ENCODE measurements at regions not wholly inside any gene's neighbourhood (a gene's known extent, or its start where the extent isn't known, plus 50 kb on each side); places are given as distances from the start of the nearest gene placed in this dataset.
"Not testable (repeated sequence)": the region's sequence is repeated elsewhere in the genome, so short reads cannot be mapped to it uniquely, and the experiment has no call there.

DNA sequence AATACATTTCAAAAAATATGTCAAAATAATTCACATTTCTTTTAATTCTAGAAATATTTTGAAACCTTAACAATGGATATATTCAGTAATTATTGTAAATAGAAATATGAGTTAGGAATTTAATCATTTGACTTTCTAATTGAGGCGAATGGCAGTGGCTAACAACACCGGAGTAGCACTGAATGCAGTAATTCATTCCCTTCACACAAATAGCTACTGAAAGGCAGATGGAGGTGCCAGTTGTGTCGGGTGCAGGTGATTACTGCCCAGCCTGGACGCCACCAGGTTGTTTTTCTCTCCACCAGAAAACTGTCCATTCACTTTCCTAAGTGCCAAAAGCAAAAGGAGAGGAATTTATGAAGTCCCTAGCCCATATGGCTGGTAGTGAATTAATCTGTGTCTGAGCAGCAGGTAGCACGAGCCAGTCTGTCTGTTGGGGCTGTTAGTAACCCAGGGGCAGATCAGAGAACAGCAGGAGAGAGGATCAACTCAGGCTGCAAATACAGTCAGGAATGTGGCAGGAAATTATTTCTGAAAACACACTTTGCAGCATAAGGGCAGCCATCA, 79.3 kb upstream of the GMNC start:
- DNase-seq (ENCODE audit: low spot score), result no peak
- Histone ChIP-seq H3K36me3 (ENCODE audit: control insufficient read depth in 4 of 4, insufficient read depth in 3 of 4, low read depth in 1 of 4, low read length in 3 of 4) (no peaks in the 10 kb centered on the region), H3K9ac (ENCODE audit: low read depth in 1 of 2, low read length in 2 of 2) (no peak overlapping the region), H3K27ac (ENCODE audit: low read depth in 1 of 2, low read length in 2 of 2) (no peak overlapping the region), H3K9me3 (ENCODE audit: control insufficient read depth in 4 of 4, low read length in 3 of 4) (no peaks in the 10 kb centered on the region), H3K4me3 (ENCODE audit: low read depth in 1 of 3, low read length in 3 of 3) (no peak overlapping the region), H3K27me3 (ENCODE audit: control insufficient read depth in 4 of 4, insufficient read depth in 4 of 4, low read length in 3 of 4) (no peaks in the 10 kb centered on the region), H3K4me1 (ENCODE audit: control insufficient read depth in 4 of 4, insufficient read depth in 4 of 4, low read length in 3 of 4) (no peaks in the 10 kb centered on the region)
- no peak for TF ChIP-seq ATF3 (IDR thresholded peaks at IDR 0.05)
- TF ChIP-seq, protein P1, sequence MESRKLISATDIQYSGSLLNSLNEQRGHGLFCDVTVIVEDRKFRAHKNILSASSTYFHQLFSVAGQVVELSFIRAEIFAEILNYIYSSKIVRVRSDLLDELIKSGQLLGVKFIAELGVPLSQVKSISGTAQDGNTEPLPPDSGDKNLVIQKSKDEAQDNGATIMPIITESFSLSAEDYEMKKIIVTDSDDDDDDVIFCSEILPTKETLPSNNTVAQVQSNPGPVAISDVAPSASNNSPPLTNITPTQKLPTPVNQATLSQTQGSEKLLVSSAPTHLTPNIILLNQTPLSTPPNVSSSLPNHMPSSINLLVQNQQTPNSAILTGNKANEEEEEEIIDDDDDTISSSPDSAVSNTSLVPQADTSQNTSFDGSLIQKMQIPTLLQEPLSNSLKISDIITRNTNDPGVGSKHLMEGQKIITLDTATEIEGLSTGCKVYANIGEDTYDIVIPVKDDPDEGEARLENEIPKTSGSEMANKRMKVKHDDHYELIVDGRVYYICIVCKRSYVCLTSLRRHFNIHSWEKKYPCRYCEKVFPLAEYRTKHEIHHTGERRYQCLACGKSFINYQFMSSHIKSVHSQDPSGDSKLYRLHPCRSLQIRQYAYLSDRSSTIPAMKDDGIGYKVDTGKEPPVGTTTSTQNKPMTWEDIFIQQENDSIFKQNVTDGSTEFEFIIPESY (IDR thresholded peaks at IDR 0.05), result no peak
- no peak for TF ChIP-seq HNF4G (IDR thresholded peaks at IDR 0.05)
- TF ChIP-seq, protein P2, sequence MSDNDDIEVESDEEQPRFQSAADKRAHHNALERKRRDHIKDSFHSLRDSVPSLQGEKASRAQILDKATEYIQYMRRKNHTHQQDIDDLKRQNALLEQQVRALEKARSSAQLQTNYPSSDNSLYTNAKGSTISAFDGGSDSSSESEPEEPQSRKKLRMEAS (IDR thresholded peaks at IDR 0.05), result no peak
- TF ChIP-seq TAF1 (conservative IDR thresholded peaks at IDR 0.05), result no peak
- no peak for TF ChIP-seq EGR1 (IDR thresholded peaks at IDR 0.05; ENCODE audit: low read depth in 2 of 2)
- no peak for TF ChIP-seq HNF4A (conservative IDR thresholded peaks at IDR 0.05)
- WGBS, result 67% methylated on average over 5 of the region's 5 CpGs

DNA sequence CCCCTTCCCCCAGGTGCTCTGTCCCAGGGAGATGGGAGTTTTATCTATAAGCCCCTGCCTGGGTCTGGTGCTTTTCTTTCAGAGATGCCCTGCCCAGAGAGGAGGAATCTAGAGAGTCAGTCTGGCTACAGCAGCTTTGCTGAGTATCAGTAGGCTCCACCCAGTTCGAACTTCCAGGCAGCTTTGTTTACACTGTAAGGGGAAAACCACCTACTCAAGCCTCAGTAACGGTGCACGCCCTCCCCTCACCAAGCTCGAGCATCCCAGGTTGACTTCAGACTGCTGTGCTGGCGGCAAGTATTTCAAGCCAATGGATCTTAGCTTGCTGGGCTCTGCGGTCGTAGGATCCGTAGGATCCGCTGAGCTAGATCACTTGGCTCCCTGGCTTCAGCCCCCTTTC, 72.1 kb upstream of the GMNC start:
- H3K9me3 ChIP-seq (ENCODE audit: control insufficient read depth in 4 of 4, low read length in 3 of 4); H3K4me3 ChIP-seq (ENCODE audit: low read depth in 1 of 3, low read length in 3 of 3); H3K27me3 ChIP-seq (ENCODE audit: control insufficient read depth in 4 of 4, insufficient read depth in 4 of 4, low read length in 3 of 4); DNase-seq (ENCODE audit: low spot score); H3K4me1 ChIP-seq (ENCODE audit: control insufficient read depth in 4 of 4, insufficient read depth in 4 of 4, low read length in 3 of 4); H3K36me3 ChIP-seq (ENCODE audit: control insufficient read depth in 4 of 4, insufficient read depth in 3 of 4, low read depth in 1 of 4, low read length in 3 of 4); H3K27ac ChIP-seq (ENCODE audit: low read depth in 1 of 2, low read length in 2 of 2); H3K9ac ChIP-seq (ENCODE audit: low read depth in 1 of 2, low read length in 2 of 2): not testable (repeated sequence)
- WGBS, result 64% methylated on average over 9 of the region's 9 CpGs

- no peaks in the 10 kb centered on the region for H3K9me3 ChIP-seq (ENCODE audit: control insufficient read depth in 4 of 4, low read length in 3 of 4)
- H3K27me3 ChIP-seq (ENCODE audit: control insufficient read depth in 4 of 4, insufficient read depth in 4 of 4, low read length in 3 of 4), result no peaks in the 10 kb centered on the region
- H3K27ac ChIP-seq (ENCODE audit: low read depth in 1 of 2, low read length in 2 of 2), result no peak overlapping the region
- no peak for DNase-seq (ENCODE audit: low spot score)
- H3K4me1 ChIP-seq (ENCODE audit: control insufficient read depth in 4 of 4, insufficient read depth in 4 of 4, low read length in 3 of 4), result no peaks in the 10 kb centered on the region
- no peak overlapping the region for H3K4me3 ChIP-seq (ENCODE audit: low read depth in 1 of 3, low read length in 3 of 3)
- no peak overlapping the region for H3K9ac ChIP-seq (ENCODE audit: low read depth in 1 of 2, low read length in 2 of 2)
- no peaks in the 10 kb centered on the region for H3K36me3 ChIP-seq (ENCODE audit: control insufficient read depth in 4 of 4, insufficient read depth in 3 of 4, low read depth in 1 of 4, low read length in 3 of 4)
- TF ChIP-seq TAF1 (conservative IDR thresholded peaks at IDR 0.05) (no peak), YY1 (IDR thresholded peaks at IDR 0.05) (no peak), HNF4A (conservative IDR thresholded peaks at IDR 0.05) (no peak), EGR1 (IDR thresholded peaks at IDR 0.05; ENCODE audit: low read depth in 2 of 2) (no peak)
- WGBS, result 80% methylated on average over 3 of the region's 3 CpGs
These were observed 64.1 kb upstream of the GMNC start for GRCh38 chr3:190926619-190927018.

DNA sequence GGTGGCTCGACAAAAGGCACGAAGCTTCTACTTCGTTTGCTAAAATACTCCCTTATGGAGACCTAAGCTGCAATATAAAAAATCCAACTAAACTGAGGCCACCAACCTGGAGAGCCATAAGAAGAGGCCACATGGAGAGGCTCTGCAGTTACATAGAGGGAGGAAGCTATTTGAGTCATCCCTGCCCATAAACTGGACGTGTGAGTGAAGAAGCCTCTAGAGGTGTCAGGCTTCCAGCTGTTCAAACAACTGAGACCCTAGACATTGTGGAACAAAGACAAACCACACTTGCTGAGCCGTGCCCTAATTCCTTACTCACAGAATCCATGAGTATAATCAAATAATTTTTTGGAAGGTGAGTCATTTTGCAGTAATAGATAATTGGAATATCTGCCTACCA, 50.2 kb upstream of the GMNC start:
- no peaks in the 10 kb centered on the region for H3K4me1 ChIP-seq (ENCODE audit: control insufficient read depth in 4 of 4, insufficient read depth in 4 of 4, low read length in 3 of 4)
- no peak overlapping the region for H3K9ac ChIP-seq (ENCODE audit: low read depth in 1 of 2, low read length in 2 of 2)
- H3K9me3 ChIP-seq (ENCODE audit: control insufficient read depth in 4 of 4, low read length in 3 of 4), result no peaks in the 10 kb centered on the region
- H3K4me3 ChIP-seq (ENCODE audit: low read depth in 1 of 3, low read length in 3 of 3), result no peak overlapping the region
- no peak overlapping the region for H3K27ac ChIP-seq (ENCODE audit: low read depth in 1 of 2, low read length in 2 of 2)
- no peaks in the 10 kb centered on the region for H3K27me3 ChIP-seq (ENCODE audit: control insufficient read depth in 4 of 4, insufficient read depth in 4 of 4, low read length in 3 of 4)
- 72% methylated on average over 5 of the region's 5 CpGs for WGBS
- DNase-seq (ENCODE audit: low spot score), result no peak
- TF ChIP-seq SP1 (IDR thresholded peaks at IDR 0.05) (no peak), FOXA2 (IDR thresholded peaks at IDR 0.05) (no peak), REST (IDR thresholded peaks at IDR 0.05) (no peak), HNF4A (conservative IDR thresholded peaks at IDR 0.05) (no peak)
- TF ChIP-seq, protein P1 (IDR thresholded peaks at IDR 0.05), result no peak
- H3K36me3 ChIP-seq (ENCODE audit: control insufficient read depth in 4 of 4, insufficient read depth in 3 of 4, low read depth in 1 of 4, low read length in 3 of 4), result no peaks in the 10 kb centered on the region
